ENCODE measurements at regions not wholly inside any gene's neighbourhood (a gene's known extent, or its start where the extent isn't known, plus 50 kb on each side); places are given as distances from the start of the nearest gene placed in this dataset.

DNA sequence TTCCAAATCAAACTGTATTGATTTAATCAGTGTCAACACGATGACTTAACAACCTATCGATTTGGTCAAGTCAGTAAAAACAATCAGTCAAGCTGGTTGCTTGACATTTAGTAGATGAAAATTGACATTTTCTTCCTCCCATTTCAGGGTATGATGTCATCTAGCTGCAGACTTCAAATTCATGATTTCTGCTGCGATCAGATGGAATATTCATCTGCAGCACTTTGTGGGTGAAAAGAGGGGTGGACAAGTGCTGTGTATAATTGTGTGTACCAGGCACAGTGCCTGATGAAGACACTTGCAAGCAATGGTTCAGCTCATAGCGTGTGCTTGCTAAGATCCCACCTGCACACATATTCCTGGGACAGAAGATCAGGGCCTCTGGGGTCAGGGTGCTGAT lies 479.8 kb downstream of the DISC1 start:
- no peaks in the 10 kb centered on the region for H3K36me3 ChIP-seq (ENCODE audit: insufficient read depth, low read length)
- no peak overlapping the region for H2AFZ ChIP-seq (ENCODE audit: low read depth, low read length)
- H3K9me2 ChIP-seq (ENCODE audit: insufficient read depth, low read length) = no peaks in the 10 kb centered on the region
- no peaks in the 10 kb centered on the region for H4K20me1 ChIP-seq (ENCODE audit: insufficient read depth)
- H3K79me2 ChIP-seq (replicated peaks; ENCODE audit: insufficient read depth, low read length) = no peaks in the 10 kb centered on the region
- no peaks in the 10 kb centered on the region for H3F3A ChIP-seq (ENCODE audit: insufficient read depth, low read length, poor library complexity, severe bottlenecking)
- no peak overlapping the region for H3K4me3 ChIP-seq (ENCODE audit: low read length)
- no peaks in the 10 kb centered on the region for H3K27me3 ChIP-seq (ENCODE audit: insufficient read depth, low read depth, low read length)
- no peak for TF ChIP-seq POLR2AphosphoS5 (IDR thresholded peaks at IDR 0.05)
- no peak for TF ChIP-seq TAF1 (IDR thresholded peaks at IDR 0.05; ENCODE audit: low read depth)
- no peak for TF ChIP-seq EP300 (conservative IDR thresholded peaks at IDR 0.05; ENCODE audit: poor library complexity, severe bottlenecking)
- no peak for TF ChIP-seq MXI1 (conservative IDR thresholded peaks at IDR 0.05; ENCODE audit: poor library complexity, severe bottlenecking)
- TF ChIP-seq EZH2 (IDR thresholded peaks at IDR 0.05; ENCODE audit: borderline replicate concordance, insufficient read depth, low read length, poor library complexity, severe bottlenecking) = no peak
- no peak for TF ChIP-seq SMC3 (conservative IDR thresholded peaks at IDR 0.05; ENCODE audit: poor library complexity)
- TF ChIP-seq, protein P1, sequence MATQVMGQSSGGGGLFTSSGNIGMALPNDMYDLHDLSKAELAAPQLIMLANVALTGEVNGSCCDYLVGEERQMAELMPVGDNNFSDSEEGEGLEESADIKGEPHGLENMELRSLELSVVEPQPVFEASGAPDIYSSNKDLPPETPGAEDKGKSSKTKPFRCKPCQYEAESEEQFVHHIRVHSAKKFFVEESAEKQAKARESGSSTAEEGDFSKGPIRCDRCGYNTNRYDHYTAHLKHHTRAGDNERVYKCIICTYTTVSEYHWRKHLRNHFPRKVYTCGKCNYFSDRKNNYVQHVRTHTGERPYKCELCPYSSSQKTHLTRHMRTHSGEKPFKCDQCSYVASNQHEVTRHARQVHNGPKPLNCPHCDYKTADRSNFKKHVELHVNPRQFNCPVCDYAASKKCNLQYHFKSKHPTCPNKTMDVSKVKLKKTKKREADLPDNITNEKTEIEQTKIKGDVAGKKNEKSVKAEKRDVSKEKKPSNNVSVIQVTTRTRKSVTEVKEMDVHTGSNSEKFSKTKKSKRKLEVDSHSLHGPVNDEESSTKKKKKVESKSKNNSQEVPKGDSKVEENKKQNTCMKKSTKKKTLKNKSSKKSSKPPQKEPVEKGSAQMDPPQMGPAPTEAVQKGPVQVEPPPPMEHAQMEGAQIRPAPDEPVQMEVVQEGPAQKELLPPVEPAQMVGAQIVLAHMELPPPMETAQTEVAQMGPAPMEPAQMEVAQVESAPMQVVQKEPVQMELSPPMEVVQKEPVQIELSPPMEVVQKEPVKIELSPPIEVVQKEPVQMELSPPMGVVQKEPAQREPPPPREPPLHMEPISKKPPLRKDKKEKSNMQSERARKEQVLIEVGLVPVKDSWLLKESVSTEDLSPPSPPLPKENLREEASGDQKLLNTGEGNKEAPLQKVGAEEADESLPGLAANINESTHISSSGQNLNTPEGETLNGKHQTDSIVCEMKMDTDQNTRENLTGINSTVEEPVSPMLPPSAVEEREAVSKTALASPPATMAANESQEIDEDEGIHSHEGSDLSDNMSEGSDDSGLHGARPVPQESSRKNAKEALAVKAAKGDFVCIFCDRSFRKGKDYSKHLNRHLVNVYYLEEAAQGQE (IDR thresholded peaks at IDR 0.05; ENCODE audit: borderline replicate concordance) = no peak
- TF ChIP-seq, protein P2, sequence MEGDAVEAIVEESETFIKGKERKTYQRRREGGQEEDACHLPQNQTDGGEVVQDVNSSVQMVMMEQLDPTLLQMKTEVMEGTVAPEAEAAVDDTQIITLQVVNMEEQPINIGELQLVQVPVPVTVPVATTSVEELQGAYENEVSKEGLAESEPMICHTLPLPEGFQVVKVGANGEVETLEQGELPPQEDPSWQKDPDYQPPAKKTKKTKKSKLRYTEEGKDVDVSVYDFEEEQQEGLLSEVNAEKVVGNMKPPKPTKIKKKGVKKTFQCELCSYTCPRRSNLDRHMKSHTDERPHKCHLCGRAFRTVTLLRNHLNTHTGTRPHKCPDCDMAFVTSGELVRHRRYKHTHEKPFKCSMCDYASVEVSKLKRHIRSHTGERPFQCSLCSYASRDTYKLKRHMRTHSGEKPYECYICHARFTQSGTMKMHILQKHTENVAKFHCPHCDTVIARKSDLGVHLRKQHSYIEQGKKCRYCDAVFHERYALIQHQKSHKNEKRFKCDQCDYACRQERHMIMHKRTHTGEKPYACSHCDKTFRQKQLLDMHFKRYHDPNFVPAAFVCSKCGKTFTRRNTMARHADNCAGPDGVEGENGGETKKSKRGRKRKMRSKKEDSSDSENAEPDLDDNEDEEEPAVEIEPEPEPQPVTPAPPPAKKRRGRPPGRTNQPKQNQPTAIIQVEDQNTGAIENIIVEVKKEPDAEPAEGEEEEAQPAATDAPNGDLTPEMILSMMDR (IDR thresholded peaks at IDR 0.05; ENCODE audit: poor library complexity, severe bottlenecking) = no peak
- no peak for TF ChIP-seq RAD21 (conservative IDR thresholded peaks at IDR 0.05)
- no peak overlapping the region for H3K27ac ChIP-seq (ENCODE audit: low read length)
- no peaks in the 10 kb centered on the region for H3K9me3 ChIP-seq (ENCODE audit: low read length)
- no peak overlapping the region for H3K4me2 ChIP-seq (ENCODE audit: low read length)
- H3K9ac ChIP-seq (ENCODE audit: low read length) = no peak overlapping the region

DNA sequence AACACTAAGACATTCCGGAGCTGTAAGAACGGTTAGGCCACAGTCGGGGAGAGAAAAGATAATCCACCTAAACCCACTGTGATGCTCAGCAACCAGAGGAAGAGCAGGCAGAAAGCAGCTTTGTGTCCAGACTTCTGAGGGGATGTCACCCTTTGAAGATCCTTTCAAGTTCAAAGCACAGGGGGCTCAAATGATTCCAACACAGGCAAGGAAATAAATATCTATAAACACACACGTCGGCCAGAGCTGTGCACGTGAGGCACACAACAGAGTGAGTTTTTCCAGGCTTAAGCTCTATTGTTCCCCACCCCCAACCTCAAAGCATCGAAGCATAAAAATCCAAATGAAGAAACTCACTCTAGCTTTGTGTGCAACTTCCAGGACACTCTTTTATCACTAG lies 479.0 kb downstream of the DISC1 start:
- H3K9me3 ChIP-seq (ENCODE audit: low read length) = no peaks in the 10 kb centered on the region
- no peaks in the 10 kb centered on the region for H3F3A ChIP-seq (ENCODE audit: insufficient read depth, low read length, poor library complexity, severe bottlenecking)
- H3K79me2 ChIP-seq (replicated peaks; ENCODE audit: insufficient read depth, low read length) = no peaks in the 10 kb centered on the region
- no peaks in the 10 kb centered on the region for H3K27me3 ChIP-seq (ENCODE audit: insufficient read depth, low read depth, low read length)
- no peaks in the 10 kb centered on the region for H4K20me1 ChIP-seq (ENCODE audit: insufficient read depth)
- no peak overlapping the region for H3K4me2 ChIP-seq (ENCODE audit: low read length)
- H3K9me2 ChIP-seq (ENCODE audit: insufficient read depth, low read length) = no peaks in the 10 kb centered on the region
- H3K27ac ChIP-seq (ENCODE audit: low read length) = no peak overlapping the region
- no peak overlapping the region for H3K4me3 ChIP-seq (ENCODE audit: low read length)
- TF ChIP-seq MXI1 (conservative IDR thresholded peaks at IDR 0.05; ENCODE audit: poor library complexity, severe bottlenecking) (no peak), EZH2 (IDR thresholded peaks at IDR 0.05; ENCODE audit: borderline replicate concordance, insufficient read depth, low read length, poor library complexity, severe bottlenecking) (no peak), POLR2AphosphoS5 (IDR thresholded peaks at IDR 0.05) (no peak), SMC3 (conservative IDR thresholded peaks at IDR 0.05; ENCODE audit: poor library complexity) (no peak), EP300 (conservative IDR thresholded peaks at IDR 0.05; ENCODE audit: poor library complexity, severe bottlenecking) (no peak), TAF1 (IDR thresholded peaks at IDR 0.05; ENCODE audit: low read depth) (no peak), RAD21 (conservative IDR thresholded peaks at IDR 0.05) (no peak)
- TF ChIP-seq, protein P1 (IDR thresholded peaks at IDR 0.05; ENCODE audit: borderline replicate concordance) = no peak
- TF ChIP-seq, protein P2 (IDR thresholded peaks at IDR 0.05; ENCODE audit: poor library complexity, severe bottlenecking) = no peak
- no peak overlapping the region for H2AFZ ChIP-seq (ENCODE audit: low read depth, low read length)
- no peak overlapping the region for H3K9ac ChIP-seq (ENCODE audit: low read length)
- H3K36me3 ChIP-seq (ENCODE audit: insufficient read depth, low read length) = no peaks in the 10 kb centered on the region
